Spleen (tissue), 7 donors: ENCODE measurements at regions not wholly inside any gene's neighbourhood (a gene's known extent, or its start where the extent isn't known, plus 50 kb on each side); places are given as distances from the start of the nearest gene placed in this dataset.

Source experiments
- CTCF ChIP-seq, 11 experiments: fragments of 200-600 bp in 7 of 11; fragments of 450-650 bp in 4 of 11; sonication (generic) in 4 of 11; IDR thresholded peaks in 8 of 11; conservative IDR thresholded peaks in 3 of 11; 1 replicate in 7 of 11; 2 replicates in 4 of 11; pipeline versions ENCODE4 v1.4.0 to v1.8.0; 2016 to 2021; ENCODE audit warnings: antibody characterized with exemption in 11 of 11, inconsistent platforms in 4 of 11, mild to moderate bottlenecking in 1 of 11
- POLR2AphosphoS5 ChIP-seq, 3 donors: sonication (generic); formaldehyde crosslinking; IDR thresholded peaks; one replicate each; pipeline ENCODE4 v1.5.1; 2017; ENCODE audit warnings: antibody characterized with exemption in 3 of 3
- donor health status: DM: no; HTN: no; CAD: no; lungs with moderate emphysema.
- donor health status: DM: no; HTN: no; CAD: no.
- donor health status: DM: no; HTN: no; CAD: no.

GRCh38 chr6:68010936-68011335 is 624.1 kb upstream of the ADGRB3 start:
- TF ChIP-seq CTCF (IDR thresholded peaks at IDR 0.05 in 8 of 11, conservative IDR thresholded peaks at IDR 0.05 in 3 of 11) (no peak), POLR2AphosphoS5 (IDR thresholded peaks at IDR 0.05) (no peak)
